Lower lobe of right lung (tissue), 2 donors: ENCODE measurements at regions not wholly inside any gene's neighbourhood (a gene's known extent, or its start where the extent isn't known, plus 50 kb on each side); places are given as distances from the start of the nearest gene placed in this dataset.

Experiments
- ATAC-seq, 2 donors: fragments of 200-7000 bp; cut with Tn5 transposase; one replicate each; pipeline ENCODE4 v1.9.1; 2020 to 2022; ENCODE audit warnings: mild to moderate bottlenecking in 2 of 2, moderate library complexity in 2 of 2
- DNase-seq: peaks from one replicate; pipeline ENCODE4 v3.0.0-alpha.2; 2020
- H3K27ac ChIP-seq: fragments of 200-600 bp; one replicate; pipeline ENCODE4 v1.8.0; 2022
- H3K27me3 ChIP-seq: fragments of 200-600 bp; one replicate; pipeline ENCODE4 v1.8.0; 2022; ENCODE audit warnings: low read depth
- H3K36me3 ChIP-seq: fragments of 200-600 bp; one replicate; pipeline ENCODE4 v1.8.0; 2022; ENCODE audit warnings: mild to moderate bottlenecking
- H3K4me1 ChIP-seq: fragments of 200-600 bp; one replicate; pipeline ENCODE4 v1.8.0; 2022
- H3K4me3 ChIP-seq: fragments of 200-600 bp; one replicate; pipeline ENCODE4 v1.8.0; 2022; ENCODE audit warnings: mild to moderate bottlenecking
- H3K9me3 ChIP-seq: fragments of 200-600 bp; one replicate; pipeline ENCODE4 v1.8.0; 2022
- intact Hi-C: fragments of 100-400 bp; cut with DNase I; formaldehyde crosslinking; loops from one replicate; pipeline ENCODE4 v1.11.0; 2022
- TF ChIP-seq, protein P1 (sequence below): fragments of 200-600 bp; IDR thresholded peaks from one replicate; pipeline ENCODE4 v1.8.0; 2022; ENCODE audit warnings: antibody characterized with exemption, mild to moderate bottlenecking
- donor health status: DM: no; HTN: yes; CAD: no; lungs with severe emphysema.

DNA sequence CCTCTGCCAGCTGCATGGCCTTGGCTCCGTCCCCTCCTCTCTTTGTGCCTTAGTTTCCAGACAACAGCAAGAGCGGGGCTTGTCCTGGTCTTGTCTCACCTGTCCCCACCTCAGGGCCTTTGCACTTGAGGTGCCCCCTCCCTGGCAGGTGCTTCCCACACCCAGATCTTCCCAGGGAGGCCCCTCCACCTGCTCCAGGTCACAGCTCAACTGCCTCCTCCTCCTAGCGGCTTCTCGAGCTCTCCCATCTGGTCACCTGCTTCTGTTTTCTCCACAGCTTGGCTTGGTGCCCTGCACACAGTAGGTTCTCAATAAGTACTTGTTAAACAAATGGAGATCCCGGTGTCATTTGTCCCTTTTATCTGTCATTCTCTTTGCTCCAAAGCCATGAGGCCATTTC lies 64.3 kb upstream of the ZNF716 start:
- DNase-seq (no peak), ATAC-seq (no peak)
- Histone ChIP-seq H3K36me3 (no peaks in the 10 kb centered on the region), H3K4me1 (no peaks in the 10 kb centered on the region), H3K9me3 (no peaks in the 10 kb centered on the region), H3K27me3 (no peaks in the 10 kb centered on the region), H3K4me3 (no peak overlapping the region), H3K27ac (no peak overlapping the region)
- intact Hi-C loops, result no loop called here
- TF ChIP-seq, protein P1, sequence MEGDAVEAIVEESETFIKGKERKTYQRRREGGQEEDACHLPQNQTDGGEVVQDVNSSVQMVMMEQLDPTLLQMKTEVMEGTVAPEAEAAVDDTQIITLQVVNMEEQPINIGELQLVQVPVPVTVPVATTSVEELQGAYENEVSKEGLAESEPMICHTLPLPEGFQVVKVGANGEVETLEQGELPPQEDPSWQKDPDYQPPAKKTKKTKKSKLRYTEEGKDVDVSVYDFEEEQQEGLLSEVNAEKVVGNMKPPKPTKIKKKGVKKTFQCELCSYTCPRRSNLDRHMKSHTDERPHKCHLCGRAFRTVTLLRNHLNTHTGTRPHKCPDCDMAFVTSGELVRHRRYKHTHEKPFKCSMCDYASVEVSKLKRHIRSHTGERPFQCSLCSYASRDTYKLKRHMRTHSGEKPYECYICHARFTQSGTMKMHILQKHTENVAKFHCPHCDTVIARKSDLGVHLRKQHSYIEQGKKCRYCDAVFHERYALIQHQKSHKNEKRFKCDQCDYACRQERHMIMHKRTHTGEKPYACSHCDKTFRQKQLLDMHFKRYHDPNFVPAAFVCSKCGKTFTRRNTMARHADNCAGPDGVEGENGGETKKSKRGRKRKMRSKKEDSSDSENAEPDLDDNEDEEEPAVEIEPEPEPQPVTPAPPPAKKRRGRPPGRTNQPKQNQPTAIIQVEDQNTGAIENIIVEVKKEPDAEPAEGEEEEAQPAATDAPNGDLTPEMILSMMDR, result no peak

DNA sequence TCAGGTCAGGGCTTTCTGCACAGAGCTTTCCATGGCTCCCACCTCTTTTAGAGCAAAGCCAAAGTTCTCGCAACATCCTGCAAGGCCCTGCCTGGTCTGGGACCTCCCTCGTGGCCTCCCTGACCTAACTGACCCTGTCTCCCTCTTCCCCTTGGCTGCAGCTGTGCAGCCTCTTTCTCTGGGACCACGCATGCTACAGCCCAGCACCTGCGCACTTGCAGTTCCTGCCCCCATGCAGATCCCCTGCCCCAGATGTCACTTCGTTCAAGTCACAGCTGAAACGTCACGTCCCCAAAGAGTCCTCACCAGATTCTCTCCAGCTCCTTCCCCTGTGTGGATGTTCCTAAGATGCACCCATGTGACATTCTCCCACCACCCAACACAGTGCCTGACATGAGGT lies 61.2 kb upstream of the ZNF716 start:
- Histone ChIP-seq H3K9me3 (peaks cover 12% of the 10 kb centered on the region), H3K36me3 (no peaks in the 10 kb centered on the region), H3K27me3 (no peaks in the 10 kb centered on the region), H3K27ac (no peak overlapping the region), H3K4me1 (no peaks in the 10 kb centered on the region), H3K4me3 (no peak overlapping the region)
- ATAC-seq, result no peak
- no peak for DNase-seq
- intact Hi-C loops, result no loop called here
- TF ChIP-seq, protein P1, result no peak

DNA sequence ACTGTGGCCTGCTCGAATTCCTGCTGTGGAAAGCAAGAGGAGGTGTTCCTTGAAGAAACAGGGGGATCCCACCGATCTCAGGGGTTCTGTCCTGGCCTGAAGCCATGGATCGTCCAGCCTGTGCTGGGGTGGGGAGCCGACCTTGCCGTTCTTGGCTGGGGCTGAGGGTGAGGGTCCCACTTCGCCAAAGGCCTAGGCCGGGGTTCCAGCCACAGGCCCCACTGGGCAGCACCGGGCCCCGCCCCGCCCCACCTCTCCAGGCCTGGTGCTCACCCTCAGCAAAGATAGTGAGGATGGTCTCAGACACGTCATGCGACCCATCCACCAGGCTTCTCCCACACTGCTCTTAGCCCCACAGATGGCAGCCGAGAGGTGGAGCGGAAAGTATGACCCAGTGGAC lies 51.4 kb upstream of the ZNF716 start:
- intact Hi-C loops, result no loop called here
- peaks cover 16% of the 10 kb centered on the region for H3K9me3 ChIP-seq
- no peak overlapping the region for H3K27ac ChIP-seq
- no peaks in the 10 kb centered on the region for H3K4me1 ChIP-seq
- no peak for DNase-seq
- ATAC-seq, result peak in 1 of 2 donors; percentile 41
- no peaks in the 10 kb centered on the region for H3K27me3 ChIP-seq
- H3K36me3 ChIP-seq, result no peaks in the 10 kb centered on the region
- TF ChIP-seq, protein P1, result no peak
- no peak overlapping the region for H3K4me3 ChIP-seq

DNA sequence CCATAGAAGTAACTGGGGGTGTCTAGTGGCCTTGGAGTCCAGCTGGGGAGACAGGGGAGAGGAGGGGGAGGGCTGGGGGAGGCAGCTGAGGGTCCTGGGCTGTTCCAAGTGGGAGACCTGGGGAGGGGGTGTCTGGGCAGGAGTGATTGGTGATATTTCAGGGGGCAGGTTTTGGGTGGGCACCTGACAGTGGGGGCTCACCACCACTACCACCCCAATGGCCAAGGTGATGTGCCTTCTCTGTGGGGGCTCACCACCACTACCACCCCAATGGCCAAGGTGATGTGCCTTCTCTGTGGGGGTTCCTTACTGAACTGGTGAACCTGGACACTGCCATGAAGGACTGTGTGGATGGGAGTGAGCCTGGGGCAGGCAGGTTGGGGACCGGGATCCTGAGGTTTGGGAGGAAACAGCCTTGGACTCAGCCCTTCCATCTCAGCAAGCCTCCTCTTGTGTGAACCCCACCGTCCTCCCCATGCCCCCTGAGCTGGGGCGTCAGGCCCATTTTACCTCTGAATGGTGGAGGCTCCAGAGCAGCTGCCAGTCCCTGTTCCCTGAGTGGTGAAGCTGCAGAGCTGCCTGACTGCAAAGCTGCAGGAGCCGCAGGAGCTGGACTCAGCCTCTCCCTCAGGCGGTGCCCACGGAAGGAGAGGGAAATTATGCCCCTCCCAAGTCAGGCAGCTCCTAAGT lies 50.6 kb upstream of the ZNF716 start:
- peaks cover 9% of the 10 kb centered on the region for H3K9me3 ChIP-seq

DNA sequence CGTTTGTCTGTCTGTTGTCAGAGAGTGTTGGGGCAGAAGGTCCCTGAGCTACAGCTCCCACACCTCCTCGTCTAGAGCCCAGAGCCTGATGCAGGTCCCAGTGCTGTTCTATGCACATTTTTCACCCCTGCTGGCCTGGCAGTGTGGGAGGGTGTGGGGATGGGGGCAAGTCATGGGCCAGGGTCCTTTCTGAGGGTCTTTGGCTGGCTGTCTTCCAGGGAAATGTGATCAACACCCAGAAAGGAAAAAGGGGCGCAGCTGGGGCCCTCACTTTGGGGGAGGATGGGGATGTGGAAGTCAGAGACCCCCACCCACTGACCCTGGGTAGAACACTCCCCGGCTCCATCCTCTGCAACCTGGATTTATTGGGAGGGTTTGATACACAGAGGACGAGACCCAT lies 50.0 kb upstream of the ZNF716 start:
- DNase-seq, result no peak
- H3K27ac ChIP-seq, result no peak overlapping the region
- TF ChIP-seq, protein P1, result no peak
- H3K36me3 ChIP-seq, result no peaks in the 10 kb centered on the region
- no peak overlapping the region for H3K4me3 ChIP-seq
- no peaks in the 10 kb centered on the region for H3K27me3 ChIP-seq
- ATAC-seq, result no peak
- peaks cover 8% of the 10 kb centered on the region for H3K9me3 ChIP-seq
- H3K4me1 ChIP-seq, result no peaks in the 10 kb centered on the region
- intact Hi-C loops, result no loop called here

More for the DNA sequence above, 50.6 kb upstream of the ZNF716 start:
- no peaks in the 10 kb centered on the region for H3K27me3 ChIP-seq
- H3K4me3 ChIP-seq, result no peak overlapping the region
- H3K36me3 ChIP-seq, result no peaks in the 10 kb centered on the region
- no peaks in the 10 kb centered on the region for H3K4me1 ChIP-seq
- TF ChIP-seq, protein P1, result no peak
- H3K27ac ChIP-seq, result no peak overlapping the region
- intact Hi-C loops, result no loop called here
- DNase-seq (no peak), ATAC-seq (peak in 1 of 2 donors; percentile 7)
